KMS-11 (cell line): ENCODE measurements at regions not wholly inside any gene's neighbourhood (a gene's known extent, or its start where the extent isn't known, plus 50 kb on each side); places are given as distances from the start of the nearest gene placed in this dataset.

ENCODE experiments used
- H2AFZ ChIP-seq: fragments of 200-600 bp; sonication (generic); 2 replicates; pipeline ENCODE4 v1.6.1; 2016; ENCODE audit warnings: antibody characterized with exemption, mixed run types, low read depth
- H3K27ac ChIP-seq: fragments of 200-600 bp; sonication (generic); 2 replicates; pipeline ENCODE4 v1.6.1; 2016; ENCODE audit warnings: mild to moderate bottlenecking, mixed run types
- H3K27me3 ChIP-seq: fragments of 200-600 bp; sonication (generic); 2 replicates; pipeline ENCODE4 v1.6.1; 2017; ENCODE audit warnings: mild to moderate bottlenecking, low read depth, mixed run types, moderate library complexity; ENCODE audit not compliant: insufficient read depth
- H3K36me3 ChIP-seq: fragments of 200-600 bp; sonication (generic); 2 replicates; pipeline ENCODE4 v1.6.1; 2017; ENCODE audit warnings: mild to moderate bottlenecking, mixed run types; ENCODE audit not compliant: insufficient read depth
- H3K4me1 ChIP-seq: fragments of 200-600 bp; sonication (generic); 2 replicates; pipeline ENCODE4 v1.6.1; 2016; ENCODE audit warnings: mild to moderate bottlenecking, low read depth, mixed run types; ENCODE audit not compliant: poor library complexity, severe bottlenecking
- H3K4me2 ChIP-seq: fragments of 200-600 bp; sonication (generic); 2 replicates; pipeline ENCODE4 v1.7.0; 2016; ENCODE audit warnings: mild to moderate bottlenecking, mixed run types
- H3K4me3 ChIP-seq: fragments of 200-600 bp; sonication (generic); IDR thresholded peaks from 2 replicates; pipeline ENCODE4 v1.6.1; 2017; ENCODE audit warnings: low read depth, low read length, mixed read lengths; ENCODE audit not compliant: insufficient read depth
- H3K79me2 ChIP-seq: fragments of 200-600 bp; sonication (generic); 2 replicates; pipeline ENCODE4 v1.6.1; 2016; ENCODE audit warnings: low read depth, mixed run types; ENCODE audit not compliant: insufficient read depth
- H3K9ac ChIP-seq: fragments of 200-600 bp; sonication (generic); 2 replicates; pipeline ENCODE4 v1.6.1; 2016; ENCODE audit warnings: mild to moderate bottlenecking, mixed run types
- H4K20me1 ChIP-seq: fragments of 200-600 bp; sonication (generic); 2 replicates; pipeline ENCODE4 v1.6.1; 2016; ENCODE audit warnings: mild to moderate bottlenecking, mixed run types; ENCODE audit not compliant: insufficient read depth
- CTCF ChIP-seq: fragments of 200-600 bp; sonication (generic); conservative IDR thresholded peaks from 2 replicates; pipeline ENCODE4 v1.6.1; 2017; ENCODE audit warnings: low read depth, mild to moderate bottlenecking, antibody characterized with exemption, low read length, moderate library complexity, mixed read lengths

DNA sequence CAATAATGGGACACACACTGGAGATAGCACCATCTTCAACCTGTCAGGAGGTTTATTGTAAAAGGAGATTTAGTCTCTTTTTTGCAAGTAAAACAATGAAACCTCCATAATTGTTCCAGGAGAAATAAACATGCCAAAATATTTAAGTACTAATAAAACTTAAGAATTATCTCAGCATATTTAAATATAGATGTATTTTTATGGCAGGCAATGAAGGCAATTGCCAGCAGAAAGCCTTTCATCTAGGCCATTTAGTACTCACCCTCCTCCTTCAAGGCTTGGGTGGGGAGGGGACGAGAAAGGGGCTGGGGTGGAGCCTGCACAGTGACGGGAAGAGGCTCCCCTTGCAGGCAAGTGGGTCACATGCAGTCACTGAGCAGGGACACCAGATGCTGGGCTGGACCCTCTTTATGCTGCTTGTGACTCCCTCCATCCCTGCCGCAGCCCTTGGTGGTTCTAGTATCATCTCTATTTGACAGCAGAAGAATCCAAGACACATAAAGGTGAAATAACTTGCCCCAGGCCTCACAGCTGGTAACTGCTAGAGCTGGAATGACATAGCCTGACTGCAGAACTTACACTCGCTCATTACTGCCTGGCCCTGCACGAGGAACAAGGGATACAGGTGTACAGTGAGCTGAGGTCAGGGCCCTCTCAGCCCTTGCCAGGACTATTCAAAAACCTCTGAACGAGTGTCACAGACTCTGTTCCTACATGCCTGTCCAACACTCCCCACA lies 449.5 kb upstream of the ZMIZ1 start:
- H3K4me2 ChIP-seq: no peak overlapping the region
- H3K4me1 ChIP-seq: no peaks in the 10 kb centered on the region
- H3K27me3 ChIP-seq: no peaks in the 10 kb centered on the region
- no peaks in the 10 kb centered on the region for H4K20me1 ChIP-seq
- H3K4me3 ChIP-seq: no peak overlapping the region
- H3K27ac ChIP-seq: no peak overlapping the region
- no peak overlapping the region for H2AFZ ChIP-seq
- no peak overlapping the region for H3K9ac ChIP-seq
- no peaks in the 10 kb centered on the region for H3K79me2 ChIP-seq
- TF ChIP-seq CTCF: no peak
- H3K36me3 ChIP-seq: no peaks in the 10 kb centered on the region

DNA sequence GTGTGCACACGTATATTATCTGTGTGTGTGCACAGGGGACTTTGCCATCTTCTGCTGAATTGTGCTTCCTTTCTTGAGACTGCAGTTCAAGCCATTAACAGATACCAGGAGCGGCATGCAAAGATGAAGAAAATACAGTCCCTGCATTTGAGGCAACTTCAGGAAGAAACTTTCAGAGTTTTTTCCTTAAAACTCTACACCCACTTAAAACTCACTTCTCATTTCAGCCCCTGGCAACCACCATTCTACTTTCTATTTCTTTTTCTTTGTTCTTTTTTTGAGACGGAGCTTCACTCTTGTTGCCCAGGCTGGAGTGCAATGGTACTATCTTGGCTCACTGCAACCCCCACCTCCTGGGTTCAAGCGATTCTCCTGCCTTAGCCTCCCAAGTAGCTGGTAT lies 448.9 kb upstream of the ZMIZ1 start:
- no peak for TF ChIP-seq CTCF
- no peak overlapping the region for H3K4me3 ChIP-seq

DNA sequence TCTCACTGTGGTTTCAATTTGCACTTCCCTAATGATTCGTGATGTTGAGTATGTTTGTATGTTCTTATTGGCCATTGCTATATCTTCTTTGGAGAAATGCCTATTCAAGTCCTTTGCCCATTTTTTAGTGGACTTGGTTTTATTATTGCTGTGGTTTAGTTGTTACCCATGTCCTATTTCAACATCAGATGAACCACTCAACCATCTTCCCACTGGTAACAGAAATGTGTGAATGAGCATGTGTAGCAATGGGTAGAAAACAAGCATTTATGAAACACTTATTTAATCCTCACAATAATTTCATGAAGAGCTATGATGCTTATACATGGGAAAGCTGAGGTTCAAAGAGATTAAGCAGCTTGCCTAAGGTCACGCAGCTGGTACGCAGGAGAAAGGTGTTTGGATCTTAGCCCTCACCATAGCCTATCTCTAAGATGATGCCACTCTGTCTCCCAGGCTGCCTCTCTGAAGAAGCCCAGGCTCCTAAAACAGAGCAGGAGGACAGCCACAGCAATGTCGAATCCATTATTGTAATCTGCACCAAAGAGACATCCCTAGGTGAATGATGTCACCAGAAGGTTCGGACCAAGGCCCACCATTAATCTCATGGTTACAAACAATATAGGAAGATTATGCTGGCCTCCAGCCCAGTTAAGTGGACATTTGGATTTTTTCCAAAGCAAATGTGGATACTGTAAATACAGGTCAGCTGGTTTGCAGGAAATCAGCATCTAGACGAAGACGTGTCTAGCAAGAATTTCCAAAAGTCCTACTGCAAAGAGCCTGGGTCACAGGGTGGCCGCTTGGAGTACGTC lies 447.6 kb upstream of the ZMIZ1 start:
- no peaks in the 10 kb centered on the region for H4K20me1 ChIP-seq
- no peaks in the 10 kb centered on the region for H3K27me3 ChIP-seq
- TF ChIP-seq CTCF: no peak
- no peak overlapping the region for H3K9ac ChIP-seq
- H3K4me1 ChIP-seq: no peaks in the 10 kb centered on the region
- no peaks in the 10 kb centered on the region for H3K36me3 ChIP-seq
- H3K4me3 ChIP-seq: no peak overlapping the region
- no peaks in the 10 kb centered on the region for H3K79me2 ChIP-seq
- no peak overlapping the region for H3K4me2 ChIP-seq
- no peak overlapping the region for H3K27ac ChIP-seq
- no peak overlapping the region for H2AFZ ChIP-seq

More for the DNA sequence above, 448.9 kb upstream of the ZMIZ1 start:
- Histone ChIP-seq H3K4me1 (no peaks in the 10 kb centered on the region), H3K36me3 (no peaks in the 10 kb centered on the region), H3K27me3 (no peaks in the 10 kb centered on the region), H3K27ac (no peak overlapping the region), H3K4me2 (no peak overlapping the region), H3K79me2 (no peaks in the 10 kb centered on the region), H3K9ac (no peak overlapping the region), H2AFZ (no peak overlapping the region), H4K20me1 (no peaks in the 10 kb centered on the region)

- Histone ChIP-seq H3K36me3 (no peaks in the 10 kb centered on the region), H3K9ac (no peak overlapping the region), H3K4me2 (no peak overlapping the region), H3K4me1 (no peaks in the 10 kb centered on the region), H3K27me3 (no peaks in the 10 kb centered on the region), H3K27ac (no peak overlapping the region), H3K4me3 (no peak overlapping the region), H4K20me1 (no peaks in the 10 kb centered on the region), H2AFZ (no peak overlapping the region), H3K79me2 (no peaks in the 10 kb centered on the region)
- no peak for TF ChIP-seq CTCF
Measured at GRCh38 chr10:78623578-78624215, 445.1 kb upstream of the ZMIZ1 start.
